ENCODE measurements at regions not wholly inside any gene's neighbourhood (a gene's known extent, or its start where the extent isn't known, plus 50 kb on each side); places are given as distances from the start of the nearest gene placed in this dataset.

GRCh38 chr11:28566339-28567089 lies 458.3 kb downstream of the METTL15 start:
- peaks cover 11% of the 10 kb centered on the region for H3K4me1 ChIP-seq (ENCODE audit: insufficient read depth, poor library complexity, severe bottlenecking)
- ATAC-seq (ENCODE audit: low read depth) (peak; percentile 99), DNase-seq (ENCODE audit: low spot score) (peak; percentile 76)
- no peak overlapping the region for H3K27ac ChIP-seq (ENCODE audit: poor library complexity, severe bottlenecking)
- H3K36me3 ChIP-seq (ENCODE audit: low read depth), result no peaks in the 10 kb centered on the region
- no peak overlapping the region for H3K4me3 ChIP-seq (ENCODE audit: severe bottlenecking)
- no peaks in the 10 kb centered on the region for H3K9me3 ChIP-seq (ENCODE audit: severe bottlenecking)
- H3K27me3 ChIP-seq (ENCODE audit: insufficient read depth, poor library complexity, severe bottlenecking), result no peaks in the 10 kb centered on the region
- no peak for TF ChIP-seq CTCF (IDR thresholded peaks at IDR 0.05; ENCODE audit: poor library complexity, severe bottlenecking)

- Histone ChIP-seq H3K9me3 (ENCODE audit: severe bottlenecking) (no peaks in the 10 kb centered on the region), H3K4me3 (ENCODE audit: severe bottlenecking) (no peak overlapping the region), H3K4me1 (ENCODE audit: insufficient read depth, poor library complexity, severe bottlenecking) (no peaks in the 10 kb centered on the region), H3K36me3 (ENCODE audit: low read depth) (no peaks in the 10 kb centered on the region), H3K27me3 (ENCODE audit: insufficient read depth, poor library complexity, severe bottlenecking) (no peaks in the 10 kb centered on the region), H3K27ac (ENCODE audit: poor library complexity, severe bottlenecking) (no peak overlapping the region)
- ATAC-seq (ENCODE audit: low read depth) (no peak), DNase-seq (ENCODE audit: low spot score) (no peak)
- no peak for TF ChIP-seq CTCF (IDR thresholded peaks at IDR 0.05; ENCODE audit: poor library complexity, severe bottlenecking)
Measured at GRCh38 chr11:28559492-28559891, 451.3 kb downstream of the METTL15 start.

- DNase-seq (ENCODE audit: low spot score), result no peak
- Histone ChIP-seq H3K36me3 (ENCODE audit: low read depth) (no peaks in the 10 kb centered on the region), H3K27ac (ENCODE audit: poor library complexity, severe bottlenecking) (no peak overlapping the region), H3K4me3 (ENCODE audit: severe bottlenecking) (no peak overlapping the region), H3K9me3 (ENCODE audit: severe bottlenecking) (no peaks in the 10 kb centered on the region), H3K4me1 (ENCODE audit: insufficient read depth, poor library complexity, severe bottlenecking) (no peaks in the 10 kb centered on the region), H3K27me3 (ENCODE audit: insufficient read depth, poor library complexity, severe bottlenecking) (no peaks in the 10 kb centered on the region)
- no peak for ATAC-seq (ENCODE audit: low read depth)
- no peak for TF ChIP-seq CTCF (IDR thresholded peaks at IDR 0.05; ENCODE audit: poor library complexity, severe bottlenecking)
Measured at GRCh38 chr11:28547321-28547741, 439.1 kb downstream of the METTL15 start.

- Histone ChIP-seq H3K9me3 (ENCODE audit: severe bottlenecking) (no peaks in the 10 kb centered on the region), H3K4me3 (ENCODE audit: severe bottlenecking) (no peak overlapping the region), H3K4me1 (ENCODE audit: insufficient read depth, poor library complexity, severe bottlenecking) (no peaks in the 10 kb centered on the region), H3K27ac (ENCODE audit: poor library complexity, severe bottlenecking) (no peak overlapping the region), H3K27me3 (ENCODE audit: insufficient read depth, poor library complexity, severe bottlenecking) (no peaks in the 10 kb centered on the region), H3K36me3 (ENCODE audit: low read depth) (no peaks in the 10 kb centered on the region)
- DNase-seq (ENCODE audit: low spot score), result no peak
- TF ChIP-seq CTCF (IDR thresholded peaks at IDR 0.05; ENCODE audit: poor library complexity, severe bottlenecking), result no peak
- no peak for ATAC-seq (ENCODE audit: low read depth)
Measured at GRCh38 chr11:28545536-28545935, 437.3 kb downstream of the METTL15 start.

- DNase-seq (ENCODE audit: low spot score) (no peak), ATAC-seq (ENCODE audit: low read depth) (peak; percentile 64)
- Histone ChIP-seq H3K27me3 (ENCODE audit: insufficient read depth, poor library complexity, severe bottlenecking) (no peaks in the 10 kb centered on the region), H3K36me3 (ENCODE audit: low read depth) (no peaks in the 10 kb centered on the region), H3K9me3 (ENCODE audit: severe bottlenecking) (no peaks in the 10 kb centered on the region), H3K27ac (ENCODE audit: poor library complexity, severe bottlenecking) (no peak overlapping the region), H3K4me3 (ENCODE audit: severe bottlenecking) (no peak overlapping the region), H3K4me1 (ENCODE audit: insufficient read depth, poor library complexity, severe bottlenecking) (peaks cover 5% of the 10 kb centered on the region)
- TF ChIP-seq CTCF (IDR thresholded peaks at IDR 0.05; ENCODE audit: poor library complexity, severe bottlenecking), result no peak
Measured at GRCh38 chr11:28542561-28542960, 434.4 kb downstream of the METTL15 start.

Data from RWPE2 (cell line).